CD4-positive, alpha-beta T cell treated with Interleukin-1 beta for 1 hour (primary cell): ENCODE measurements at regions not wholly inside any gene's neighbourhood (a gene's known extent, or its start where the extent isn't known, plus 50 kb on each side); places are given as distances from the start of the nearest gene placed in this dataset.
"Not testable (repeated sequence)": the region's sequence is repeated elsewhere in the genome, so short reads cannot be mapped to it uniquely, and the experiment has no call there.

Experiments
- DNase-seq, 2 donors: peaks; one replicate each; pipeline ENCODE4 v3.0.0-alpha.2; 2020 to 2022

DNA sequence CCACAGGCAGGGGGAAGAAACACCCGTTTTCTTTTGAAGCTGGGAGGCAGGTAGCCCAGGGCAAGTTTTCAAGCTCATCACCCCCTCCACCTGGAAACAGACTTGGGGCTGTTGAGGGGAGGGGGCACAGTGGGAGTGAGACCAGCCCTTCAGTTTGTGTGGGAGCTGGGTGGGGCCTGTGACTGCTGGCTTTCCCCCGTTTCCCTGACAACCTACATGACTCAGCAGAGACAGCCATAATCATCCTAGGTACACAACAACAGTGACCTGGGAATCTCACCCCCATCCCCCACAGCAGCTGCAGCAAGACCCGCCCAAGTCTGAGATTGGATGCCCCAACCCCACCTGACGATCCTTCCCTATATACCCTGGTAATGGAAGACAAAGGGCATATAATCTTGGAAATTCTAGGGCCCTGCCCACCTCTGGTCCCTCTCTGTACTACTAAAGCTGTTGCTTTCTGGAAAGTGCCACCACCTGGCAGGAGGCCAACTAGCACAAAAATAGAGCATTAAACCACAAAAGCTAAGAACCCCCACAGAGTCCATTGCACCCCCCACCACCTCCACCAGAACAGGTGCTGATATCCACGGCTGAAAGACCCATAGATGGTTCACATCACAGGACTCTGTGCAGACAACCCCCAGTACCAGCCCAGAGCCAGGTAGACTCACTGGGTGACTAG, 422.2 kb upstream of the SGO1 start:
- DNase-seq, result no peak

DNA sequence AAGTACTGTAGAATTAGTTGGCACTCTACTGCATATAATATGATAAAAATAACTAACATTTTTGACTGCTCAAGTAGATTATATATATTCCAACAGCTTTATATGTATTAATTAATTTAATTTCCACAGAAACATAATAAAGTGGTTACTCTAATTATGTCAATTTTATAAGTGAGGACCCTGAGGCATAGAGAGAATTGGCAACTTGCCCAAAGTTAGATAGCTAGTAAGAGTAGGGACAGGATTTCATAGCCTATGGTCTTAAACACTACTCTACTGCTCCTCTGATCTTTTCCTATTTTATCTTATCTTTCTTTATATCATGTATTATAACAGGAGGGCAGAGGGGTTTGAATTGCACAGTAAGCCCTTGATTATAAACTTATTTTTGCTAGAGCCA, 418.7 kb upstream of the SGO1 start:
- no peak for DNase-seq

DNA sequence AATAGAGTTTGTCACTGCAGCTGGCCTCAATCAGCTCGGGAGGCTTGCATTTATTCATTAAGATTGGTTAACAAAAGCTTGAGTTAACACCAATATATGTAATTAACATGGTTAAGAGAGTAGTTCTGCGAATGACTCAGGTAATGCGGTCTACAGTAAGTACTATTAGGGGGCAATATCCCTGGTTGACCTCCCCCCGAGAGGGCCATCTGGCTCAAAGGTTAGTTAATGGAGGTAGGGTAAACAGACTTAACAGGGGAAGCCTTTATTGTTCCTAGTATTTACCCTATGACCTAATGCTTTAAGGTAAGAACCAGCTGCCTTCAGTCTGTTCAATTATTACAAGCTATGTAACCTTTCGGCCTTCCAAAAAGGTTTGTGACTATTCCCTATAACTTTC, 403.3 kb upstream of the SGO1 start:
- DNase-seq, result no peak

DNA sequence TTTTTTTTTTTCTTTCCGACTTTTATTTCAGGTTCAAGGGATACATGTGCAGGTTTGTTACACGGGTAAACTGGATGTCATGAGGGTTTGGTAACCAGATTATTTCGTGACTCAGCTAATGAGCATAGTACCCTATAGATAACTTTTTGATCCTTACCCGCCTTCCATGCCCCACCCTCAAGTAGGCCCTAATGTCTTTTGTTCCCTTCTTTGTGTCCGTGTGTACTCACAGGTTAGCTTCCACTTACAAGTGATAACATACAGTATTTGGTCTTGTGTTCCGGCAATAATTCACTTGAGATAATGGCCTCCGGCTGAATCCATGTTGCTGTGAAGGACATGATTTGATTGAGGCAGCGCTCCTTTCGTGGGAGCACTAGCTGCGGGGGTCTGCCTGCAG, 402.8 kb upstream of the SGO1 start:
- DNase-seq, result no peak

DNA sequence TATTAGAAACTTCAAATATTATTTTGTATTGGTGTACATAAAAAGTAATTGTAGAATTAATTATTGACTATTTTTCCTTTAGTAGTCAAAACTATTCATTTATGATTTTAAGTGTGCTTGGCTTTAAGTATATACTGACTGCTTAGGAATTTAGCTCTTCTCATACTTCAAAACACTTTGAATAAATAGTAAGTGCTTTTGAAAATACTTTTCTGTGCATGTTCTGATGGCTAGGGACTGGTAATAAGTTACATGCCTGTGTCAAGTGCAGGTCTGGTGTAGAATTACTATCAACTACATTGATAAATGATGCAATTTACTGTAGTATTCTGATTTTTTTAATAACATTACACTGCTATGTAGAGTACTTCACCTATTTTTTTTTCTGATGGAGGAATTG, 397.6 kb upstream of the SGO1 start:
- no peak for DNase-seq

DNA sequence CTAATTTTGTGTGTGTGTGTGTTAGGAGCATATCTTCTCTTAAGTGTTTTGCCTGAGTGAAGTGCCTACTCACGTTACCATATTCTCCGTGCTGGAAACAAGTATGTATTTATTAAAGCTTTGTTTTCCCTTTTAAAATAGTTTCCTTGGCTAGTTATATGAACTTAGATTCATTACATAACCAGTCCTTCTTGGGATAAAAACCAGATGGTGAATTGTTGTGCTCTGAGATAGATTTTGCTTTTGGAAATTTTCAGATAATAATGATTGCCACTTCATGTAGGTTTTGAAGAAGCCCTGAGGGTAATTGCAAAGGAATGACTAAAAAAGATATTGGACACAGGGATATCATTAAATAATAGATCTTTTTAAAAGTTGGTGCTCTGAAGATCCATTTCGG, 390.2 kb upstream of the SGO1 start:
- no peak for DNase-seq

DNA sequence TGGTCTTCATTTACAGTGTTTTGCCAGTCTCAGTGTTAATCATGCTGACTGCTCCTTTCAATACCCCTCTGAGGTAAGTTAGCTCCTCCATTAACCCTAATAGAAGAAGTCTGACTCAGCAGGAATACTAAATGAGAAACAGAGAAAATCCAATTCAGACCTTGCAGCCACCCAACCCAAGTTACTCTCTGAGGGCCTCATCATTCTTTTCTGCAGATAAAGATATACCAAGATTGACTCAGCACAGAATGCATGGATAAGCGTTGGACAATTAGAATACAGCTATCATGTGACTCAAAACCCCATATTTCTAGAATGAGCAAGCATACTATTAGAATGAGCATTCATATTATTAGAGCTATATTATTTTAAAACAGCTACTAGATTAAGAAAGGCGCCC, 389.1 kb upstream of the SGO1 start:
- no peak for DNase-seq

DNA sequence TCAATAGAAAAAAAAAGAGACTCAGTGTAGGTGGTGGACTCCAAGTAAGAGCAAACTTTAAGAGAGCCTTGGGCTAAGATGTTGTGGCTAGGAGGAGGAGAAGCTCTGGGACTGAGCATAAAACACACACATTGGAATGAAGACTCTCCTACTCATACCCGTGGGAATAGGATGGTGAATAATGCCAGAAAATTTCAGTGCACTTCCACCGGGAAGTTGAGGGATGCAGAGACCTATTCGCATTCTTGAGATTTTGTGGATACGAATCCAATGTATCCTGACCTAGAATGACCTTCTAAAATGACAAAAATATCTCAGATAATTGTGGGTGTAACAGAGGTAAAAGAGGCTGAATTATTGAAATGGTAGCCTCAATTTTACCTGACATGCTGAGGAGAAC, 388.7 kb upstream of the SGO1 start:
- no peak for DNase-seq

DNA sequence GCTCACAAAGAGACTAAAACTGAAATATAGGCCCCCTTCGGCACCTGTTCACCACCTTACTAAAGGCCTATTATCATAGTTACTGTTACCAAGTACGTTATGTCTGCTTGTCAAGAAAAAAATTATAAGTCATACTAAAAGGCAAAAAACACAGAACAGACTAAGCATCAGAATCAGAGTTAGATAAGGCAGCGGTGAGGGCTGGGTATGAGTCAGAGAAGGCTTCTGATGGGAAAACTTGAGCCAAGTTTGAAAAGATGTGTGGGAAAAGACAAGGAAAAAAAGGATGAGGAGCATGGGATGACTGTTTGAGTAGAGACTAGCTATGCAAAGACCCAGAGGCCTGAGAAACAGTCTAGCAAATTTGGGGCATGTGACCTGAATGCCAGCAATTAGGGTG, 387.2 kb upstream of the SGO1 start:
- DNase-seq, result no peak

DNA sequence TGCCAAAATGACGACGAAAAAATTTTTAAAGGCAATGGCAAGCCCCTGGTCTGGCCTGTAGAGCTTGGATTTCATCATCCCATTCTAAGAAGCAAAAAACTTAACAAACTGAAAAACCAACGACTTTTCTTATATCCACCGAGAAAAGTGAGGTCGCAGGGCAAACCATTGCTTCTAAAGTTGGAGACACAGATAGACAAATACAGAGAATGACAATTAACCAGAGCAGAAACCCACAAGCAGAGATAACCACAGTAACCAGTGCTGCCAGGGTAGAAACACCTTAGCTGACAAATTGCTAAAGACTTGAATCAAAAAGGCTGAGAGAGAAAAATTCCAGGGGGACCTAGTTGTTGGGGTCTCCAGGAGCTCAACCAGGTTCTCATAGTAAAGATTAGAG, 386.5 kb upstream of the SGO1 start:
- DNase-seq, result no peak

DNA sequence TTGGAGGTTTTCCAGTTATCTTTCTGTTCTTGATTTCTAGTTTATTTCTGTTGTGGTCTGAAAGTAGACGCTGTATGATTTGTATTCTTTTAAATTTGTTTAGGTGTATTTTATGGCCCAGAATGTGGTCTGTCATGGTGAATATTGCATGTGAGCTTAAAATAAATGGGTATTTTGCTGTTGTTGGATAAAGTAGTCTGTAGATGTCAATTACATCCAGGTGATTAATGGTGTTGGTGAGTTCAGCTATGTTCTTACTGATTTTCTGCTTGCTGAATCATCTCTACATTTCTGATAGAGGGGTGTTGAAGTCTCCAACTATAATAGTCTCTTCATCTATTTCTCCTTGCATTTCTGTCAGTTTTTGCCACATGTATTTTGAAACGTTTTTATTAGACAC, 383.3 kb upstream of the SGO1 start:
- DNase-seq, result no peak

DNA sequence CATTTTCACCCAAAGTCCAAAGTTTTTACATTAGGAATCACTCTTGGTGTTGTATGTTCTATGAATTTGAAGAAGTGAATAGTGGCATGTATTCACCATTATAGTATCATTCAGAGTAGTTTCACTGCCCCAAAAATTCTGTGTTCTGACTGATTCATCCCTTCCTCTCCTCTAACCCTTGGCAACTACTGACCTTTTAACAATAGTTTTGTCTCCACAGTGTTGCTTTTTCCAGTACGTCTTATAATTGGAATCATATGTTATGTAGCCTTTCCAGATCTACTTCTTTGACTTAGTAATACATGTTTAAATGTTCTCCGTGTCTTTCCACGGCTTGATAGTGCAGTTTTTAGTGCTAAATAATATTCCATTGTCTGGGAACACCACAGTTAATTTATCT, 379.0 kb upstream of the SGO1 start:
- DNase-seq, result no peak

DNA sequence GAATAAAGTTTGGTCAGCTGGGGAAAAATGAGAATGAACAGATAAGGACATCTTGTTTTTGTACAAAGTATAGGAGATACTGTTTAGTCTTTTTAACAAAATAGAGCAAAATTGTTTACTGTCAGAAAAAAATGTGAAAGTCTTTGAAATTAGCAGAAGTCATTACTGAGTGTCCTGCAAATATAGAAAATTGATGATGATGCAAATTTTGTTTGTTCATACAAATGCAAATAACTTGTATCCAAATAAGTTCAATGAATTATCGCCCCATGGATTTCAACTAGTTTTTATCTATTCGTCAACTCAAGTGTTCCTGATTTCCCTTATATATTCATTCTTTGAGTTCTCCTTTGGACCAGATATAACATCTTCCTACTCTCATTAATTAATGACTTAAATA, 378.0 kb upstream of the SGO1 start:
- DNase-seq, result no peak

DNA sequence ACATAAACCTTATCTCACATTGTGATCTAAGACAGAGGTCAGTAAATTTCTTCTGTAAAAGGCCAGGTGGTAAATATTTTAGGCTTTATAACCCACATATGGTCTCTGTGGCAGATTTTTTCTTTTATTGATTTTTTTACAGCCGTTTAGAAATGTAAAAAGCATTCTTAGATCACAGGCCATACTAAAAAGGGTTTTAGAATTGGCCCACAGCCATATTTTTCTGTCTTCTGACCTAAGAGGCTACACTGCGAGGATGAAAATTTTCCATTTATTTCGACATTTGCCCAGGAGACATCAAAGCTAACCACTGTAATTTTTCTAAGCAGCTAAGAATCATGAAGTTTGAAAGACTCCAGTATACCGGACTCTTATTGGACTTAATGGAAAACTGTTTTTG, 377.2 kb upstream of the SGO1 start:
- no peak for DNase-seq

DNA sequence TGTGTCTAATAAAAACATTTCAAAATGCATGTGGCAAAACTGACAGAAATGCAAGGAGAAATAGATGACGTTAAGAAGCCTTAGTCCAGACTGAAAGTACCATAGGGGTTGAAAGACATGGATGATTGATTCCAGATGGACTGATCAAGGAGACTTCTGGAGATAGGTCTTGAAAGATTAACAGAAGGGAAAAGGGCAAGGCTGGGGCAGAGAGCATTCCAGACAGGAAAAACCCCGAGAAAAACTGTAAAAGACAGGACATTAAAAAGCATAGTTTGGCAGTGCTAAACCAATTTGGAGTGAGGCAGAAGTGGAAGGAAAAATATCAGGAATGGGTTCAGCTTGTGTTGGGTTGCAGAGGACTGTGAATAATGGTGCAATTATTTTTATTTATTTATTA, 375.2 kb upstream of the SGO1 start:
- DNase-seq, result no peak

DNA sequence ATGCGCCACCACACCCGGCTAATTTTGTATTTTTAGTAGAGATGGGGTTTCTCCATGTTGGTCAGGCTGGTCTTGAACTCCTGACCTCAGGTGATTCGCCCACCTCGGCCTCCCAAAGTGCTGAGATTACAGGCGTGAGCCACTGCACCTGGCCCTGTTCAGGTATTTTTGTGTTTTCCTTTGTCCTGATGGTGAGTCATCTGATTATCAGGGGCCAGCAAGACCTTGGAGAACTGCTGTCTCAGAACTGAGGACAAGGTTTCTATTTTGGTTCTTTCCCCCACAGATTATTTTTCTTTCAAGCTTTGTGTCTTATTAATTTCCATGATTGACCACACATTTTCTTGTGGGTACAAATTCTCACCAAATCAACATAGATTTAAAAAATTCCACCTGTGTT, 374.4 kb upstream of the SGO1 start:
- DNase-seq, result not testable (repeated sequence)

DNA sequence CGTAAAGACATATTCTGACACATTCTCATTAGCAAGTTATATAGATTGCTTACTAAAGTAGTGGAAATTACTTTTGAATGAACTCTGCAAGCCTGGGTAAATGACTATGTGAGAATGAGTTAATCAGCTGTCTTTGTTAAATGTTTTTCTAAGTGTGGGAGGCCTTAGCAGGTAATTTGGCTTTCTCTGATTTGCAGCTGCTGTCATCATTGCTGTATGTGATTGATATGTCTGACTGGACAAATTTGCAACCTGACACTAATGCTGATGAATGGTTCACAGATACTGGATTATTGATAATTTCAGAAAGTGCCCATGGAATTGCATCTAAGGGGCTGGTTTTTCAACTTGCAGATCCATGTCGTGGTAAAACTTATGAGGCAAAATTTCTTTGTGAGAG, 372.2 kb upstream of the SGO1 start:
- DNase-seq, result no peak

DNA sequence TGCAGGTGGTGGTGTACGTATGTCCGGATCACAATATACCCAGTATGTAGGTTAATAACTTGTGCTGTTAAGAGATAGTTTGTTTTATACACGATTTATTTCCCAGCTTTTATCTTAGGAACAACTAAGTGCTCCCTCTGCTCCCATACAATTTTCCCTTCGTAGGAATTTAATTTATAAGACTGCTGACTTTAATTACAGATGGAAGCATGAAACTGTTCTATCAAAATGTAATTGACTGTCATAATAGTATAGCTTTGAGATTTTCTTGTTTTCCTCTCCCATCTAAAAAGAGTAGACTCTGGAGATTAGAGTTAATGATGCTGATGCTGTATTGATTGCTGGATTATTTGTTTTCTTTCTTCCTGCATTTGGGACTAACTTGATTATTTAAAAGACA, 370.7 kb upstream of the SGO1 start:
- no peak for DNase-seq

DNA sequence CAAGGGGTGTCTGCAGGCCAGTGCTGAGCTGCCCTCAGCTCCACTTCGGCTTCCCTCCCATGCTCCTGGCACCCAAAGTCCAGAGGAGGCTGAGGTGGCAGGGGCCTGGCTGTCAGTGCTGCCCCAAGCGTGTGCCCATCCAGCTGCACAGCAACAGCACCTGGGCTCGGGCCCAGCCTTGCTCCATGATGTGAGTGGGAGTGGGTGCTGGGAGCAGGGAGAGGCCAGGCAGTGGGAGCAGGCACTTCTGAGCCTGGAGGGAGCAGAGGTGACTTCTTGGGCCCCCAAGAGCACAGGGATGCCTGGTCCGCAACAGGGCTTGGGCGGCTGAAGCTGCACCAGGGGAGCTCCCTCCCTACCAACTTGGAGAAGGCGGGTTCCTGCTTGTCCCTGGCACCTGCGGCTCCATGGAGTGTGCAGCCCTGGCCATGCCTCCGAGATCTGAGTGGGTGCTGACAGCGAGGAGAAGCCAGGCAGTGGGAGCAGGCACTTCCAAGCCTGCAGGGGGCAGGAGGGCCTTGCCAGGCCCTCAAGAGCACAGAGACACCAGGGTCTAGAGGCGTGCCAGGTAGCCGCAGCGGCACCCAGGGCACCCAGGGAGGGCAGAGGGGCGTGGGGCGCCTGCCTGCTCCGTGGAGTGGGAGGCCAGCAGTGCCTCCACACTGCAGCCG, 366.7 kb upstream of the SGO1 start:
- no peak for DNase-seq

DNA sequence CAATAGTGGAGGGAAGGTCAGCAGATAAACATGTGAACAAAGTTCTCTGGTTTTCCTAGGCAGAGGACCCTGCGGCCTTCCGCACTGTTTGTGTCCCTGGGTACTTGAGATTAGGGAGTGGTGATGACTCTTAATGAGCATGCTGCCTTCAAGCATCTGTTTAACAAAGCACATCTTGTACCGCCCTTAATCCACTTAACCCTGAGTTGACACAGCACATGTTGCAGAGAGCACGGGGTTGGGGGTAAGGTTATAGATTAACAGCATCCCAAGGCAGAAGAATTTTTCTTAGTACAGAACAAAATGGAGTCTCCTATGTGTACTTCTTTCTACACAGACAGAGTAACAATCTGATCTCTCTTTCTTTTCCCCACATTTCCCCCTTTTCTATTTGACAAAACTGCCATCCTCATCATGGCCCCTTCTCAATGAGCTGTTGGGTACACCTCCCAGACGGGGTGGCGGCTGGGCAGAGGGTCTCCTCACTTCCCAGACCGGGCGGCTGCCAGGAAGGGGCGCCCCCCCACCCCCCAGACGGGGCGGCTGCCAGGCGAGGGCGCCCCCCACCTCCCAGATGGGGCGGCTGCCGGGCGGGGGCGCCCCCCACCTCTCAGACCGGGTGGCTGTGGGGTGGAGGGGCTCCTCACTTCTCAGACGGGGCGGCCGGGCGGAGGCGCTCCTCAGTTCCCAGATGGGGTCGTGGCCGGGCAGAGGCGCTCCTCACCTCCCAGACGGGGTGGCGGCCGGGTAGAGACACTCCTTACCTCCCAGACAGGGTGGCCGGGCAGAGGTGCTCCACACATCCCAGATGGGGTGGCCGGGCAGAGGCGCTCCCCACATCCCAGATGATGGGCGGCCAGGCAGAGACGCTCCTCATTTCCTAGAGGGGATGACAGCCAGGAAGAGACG, 361.6 kb upstream of the SGO1 start:
- not testable (repeated sequence) for DNase-seq

DNA sequence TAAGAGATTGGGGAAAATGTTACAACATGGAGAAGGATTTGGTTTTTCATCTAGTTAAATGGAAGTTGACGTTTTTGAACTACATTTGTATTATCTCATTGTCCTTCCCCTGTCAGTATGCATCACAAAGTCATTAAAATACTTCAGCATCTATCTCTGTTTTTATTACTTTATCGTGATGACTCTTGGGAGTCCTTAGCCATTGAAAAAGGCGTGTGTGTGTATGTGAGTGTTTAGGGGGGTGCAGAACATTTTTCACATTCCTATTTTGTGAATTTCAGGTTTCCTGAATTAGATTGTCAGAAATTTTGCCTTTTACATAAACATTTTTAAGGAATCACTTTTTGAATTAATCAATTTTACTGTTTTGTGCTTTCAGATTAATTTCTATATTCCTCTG, 360.6 kb upstream of the SGO1 start:
- no peak for DNase-seq

DNA sequence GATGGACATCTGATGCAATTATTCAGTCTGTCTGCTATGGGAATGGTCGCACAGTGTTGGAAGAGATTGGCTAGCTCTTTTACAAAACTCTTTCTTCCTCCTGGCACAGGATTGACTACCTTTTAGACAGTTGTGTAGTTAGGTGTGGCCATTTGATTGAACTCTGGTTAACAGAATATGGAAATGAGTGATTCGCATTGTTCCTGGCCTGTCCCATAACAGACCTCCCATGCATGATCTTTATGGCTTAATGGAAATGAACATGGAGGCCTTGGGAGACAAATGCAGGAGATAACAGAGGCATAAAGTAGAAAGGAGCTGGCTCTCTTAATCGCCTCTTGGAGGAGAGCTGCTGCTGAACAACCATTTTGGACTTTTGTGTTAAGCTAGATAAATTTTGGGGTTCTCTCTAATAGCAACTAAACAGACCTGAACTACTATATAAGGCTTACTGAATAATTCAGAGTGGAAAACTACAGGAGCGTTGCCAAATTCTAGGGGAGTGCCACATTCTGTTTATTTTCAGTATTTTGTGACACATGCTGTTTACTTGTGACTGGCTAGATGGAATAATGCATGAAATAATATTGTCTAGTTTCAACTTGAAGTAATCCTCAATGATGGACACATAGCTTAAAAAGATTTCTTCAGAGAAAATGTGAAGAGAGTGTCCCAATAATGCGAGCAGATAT, 357.7 kb upstream of the SGO1 start:
- DNase-seq, result no peak

DNA sequence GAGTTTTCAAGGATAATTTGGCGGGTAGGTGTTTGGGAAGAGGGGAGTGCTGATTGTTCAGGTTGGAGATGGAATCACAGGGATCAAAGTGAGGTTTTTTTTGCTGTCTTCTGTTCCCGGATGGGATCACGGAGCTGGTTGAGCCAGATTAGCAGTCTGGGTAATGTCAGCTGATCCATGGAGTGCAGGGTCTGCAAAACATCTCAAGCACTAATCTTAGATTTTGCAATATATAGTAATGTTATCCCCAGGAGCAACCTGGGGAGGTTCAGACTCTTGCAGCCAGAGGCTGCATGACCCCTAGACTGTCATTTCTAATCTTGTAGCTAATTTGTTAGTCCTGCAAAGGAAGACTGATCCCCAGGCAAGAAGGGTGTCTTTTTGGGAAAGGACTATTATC, 354.1 kb upstream of the SGO1 start:
- DNase-seq, result no peak

DNA sequence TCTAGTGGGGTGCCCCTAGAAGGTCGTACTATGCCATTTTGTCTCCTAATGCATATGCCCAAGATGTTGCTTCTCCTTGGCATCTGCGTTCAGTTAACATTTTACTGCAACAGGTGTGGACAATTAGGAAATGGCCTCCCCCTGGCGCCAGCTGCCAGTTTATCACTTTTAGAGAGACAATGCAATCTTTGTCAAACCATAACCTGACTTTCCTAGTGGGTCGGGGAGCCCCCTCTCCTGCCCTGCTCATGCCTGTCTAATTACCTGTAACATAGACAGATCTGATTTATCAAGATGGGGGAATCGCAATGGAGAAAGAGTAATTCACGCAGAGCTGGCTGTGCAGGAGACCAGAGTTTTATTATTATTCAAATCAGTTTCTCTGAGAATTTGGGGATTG, 353.7 kb upstream of the SGO1 start:
- DNase-seq, result no peak
